A549 (cell line): ENCODE measurements at regions not wholly inside any gene's neighbourhood (a gene's known extent, or its start where the extent isn't known, plus 50 kb on each side); places are given as distances from the start of the nearest gene placed in this dataset.

Experiments
- ATAC-seq, 2 experiments: fragments of 200-7000 bp in 1 of 2; fragments of >200 bp in 1 of 2; cut with Nextera tagmentation in 1 of 2; cut with Tn5 transposase in 1 of 2; 3 replicates each; pipeline versions ENCODE4 v1.8.0 to v1.9.1; 2018 to 2020; ENCODE audit warnings: mild to moderate bottlenecking in 1 of 2, moderate library complexity in 1 of 2
- CTCF ChIA-PET: fragments of 300-600 bp; sonication (Branson Sonifier 250); formaldehyde crosslinking; extraction: SDS; loops from one replicate; lab custom pipeline; 2021; ENCODE audit warnings: antibody characterized with exemption, inconsistent platforms; lab: Yijun Ruan, JAX
- POLR2A ChIA-PET: fragments of 350-600 bp; formaldehyde crosslinking; extraction: SDS; loops from one replicate; lab custom pipeline; 2021; ENCODE audit warnings: antibody characterized with exemption, inconsistent platforms; lab: Yijun Ruan, JAX
- DNase-seq, 2 experiments: peaks; one replicate each; pipeline versions ENCODE4 v3.0.0 to v3.0.0-alpha.2; 2011 to 2016; ENCODE audit warnings: low read depth in 1 of 2, low spot score in 1 of 2
- FAIRE-seq: peaks from 2 replicates; lab custom pipeline; 2011; peaks lifted over from hg19 to GRCh38; lab: Jason Lieb, UNC
- H3K27ac ChIP-seq, 2 experiments: fragments of >200 bp; sonication (Bioruptor Twin); formaldehyde crosslinking; 3 replicates each; pipeline ENCODE4 v1.5.1; 2016 to 2017
- H3K4me1 ChIP-seq: fragments of >200 bp; sonication (Bioruptor Twin); formaldehyde crosslinking; 3 replicates; pipeline ENCODE4 v1.6.1; 2016
- H3K4me2 ChIP-seq: fragments of >200 bp; sonication (Bioruptor Twin); formaldehyde crosslinking; 3 replicates; pipeline ENCODE4 v1.6.1; 2016
- H3K4me3 ChIP-seq: fragments of >200 bp; sonication (Bioruptor Twin); formaldehyde crosslinking; 3 replicates; pipeline ENCODE4 v1.5.1; 2016
- H3K9me3 ChIP-seq: fragments of >200 bp; sonication (Bioruptor Twin); formaldehyde crosslinking; 3 replicates; pipeline ENCODE4 v1.6.1; 2016
- BHLHE40 ChIP-seq: IDR thresholded peaks from 2 replicates; pipeline ENCODE4 v1.6.1; 2012; ENCODE audit warnings: low read depth, low read length, inconsistent platforms
- CBX2 ChIP-seq: fragments of 200-600 bp; sonication (generic); IDR thresholded peaks from 2 replicates; pipeline ENCODE4 v1.6.1; 2016; ENCODE audit warnings: low read depth, mild to moderate bottlenecking, borderline replicate concordance
- CEBPB ChIP-seq, 2 experiments: fragments of >200 bp in 1 of 2; sonication (Bioruptor Twin) in 1 of 2; formaldehyde crosslinking in 1 of 2; IDR thresholded peaks; 2 replicates each; pipeline ENCODE4 v1.6.1; 2012 to 2016
- CHD2 ChIP-seq: fragments of 150-350 bp; IDR thresholded peaks from 2 replicates; pipeline ENCODE4 v1.6.1; 2014; ENCODE audit warnings: low read length; ENCODE audit not compliant: partially characterized antibody
- CHD4 ChIP-seq: fragments of 200-600 bp; sonication (generic); IDR thresholded peaks from 2 replicates; pipeline ENCODE4 v1.6.1; 2016; ENCODE audit warnings: antibody characterized with exemption, mild to moderate bottlenecking, borderline replicate concordance
- EHF ChIP-seq: fragments of 250-450 bp; sonication (Bioruptor Pico); IDR thresholded peaks from 2 replicates; pipeline ENCODE4 v1.5.0; 2020; ENCODE audit warnings: mild to moderate bottlenecking
- EP300 ChIP-seq, 2 experiments: fragments of >200 bp; sonication (Bioruptor Twin); formaldehyde crosslinking; IDR thresholded peaks; 2 replicates in 1 of 2; 3 replicates in 1 of 2; pipeline ENCODE4 v1.6.1; 2016 to 2017
- FOXS1 ChIP-seq: fragments of 250-450 bp; sonication (Bioruptor Pico); IDR thresholded peaks from 2 replicates; pipeline ENCODE4 v1.5.0; 2020; ENCODE audit warnings: mild to moderate bottlenecking, moderate library complexity
- HDAC2 ChIP-seq: fragments of 200-600 bp; sonication (generic); IDR thresholded peaks from 2 replicates; pipeline ENCODE4 v1.6.1; 2016
- HEYL ChIP-seq: fragments of 250-450 bp; sonication (Bioruptor Pico); IDR thresholded peaks from 2 replicates; pipeline ENCODE4 v1.8.0; 2021; ENCODE audit warnings: mild to moderate bottlenecking, moderate library complexity
- HOXB13 ChIP-seq: fragments of 250-450 bp; sonication (Bioruptor Pico); IDR thresholded peaks from 2 replicates; pipeline ENCODE4 v1.5.0; 2020; ENCODE audit warnings: low read depth, mild to moderate bottlenecking, moderate library complexity
- HOXB5 ChIP-seq: fragments of 250-450 bp; sonication (Bioruptor Pico); IDR thresholded peaks from 2 replicates; pipeline ENCODE4 v1.5.0; 2020; ENCODE audit warnings: mild to moderate bottlenecking, moderate library complexity
- JUNB ChIP-seq: fragments of >200 bp; sonication (Bioruptor Twin); formaldehyde crosslinking; IDR thresholded peaks from 2 replicates; pipeline ENCODE4 v1.6.1; 2016
- KDM1A ChIP-seq: fragments of 200-600 bp; sonication (generic); IDR thresholded peaks from 2 replicates; pipeline ENCODE4 v1.6.1; 2016; ENCODE audit warnings: low read depth, mild to moderate bottlenecking
- MAFK ChIP-seq: fragments of 450-650 bp; IDR thresholded peaks from 2 replicates; pipeline ENCODE4 v1.6.1; 2014; ENCODE audit not compliant: partially characterized antibody
- NPAS2 ChIP-seq: fragments of 250-450 bp; sonication (Bioruptor Pico); IDR thresholded peaks from 2 replicates; pipeline ENCODE4 v1.8.0; 2022; ENCODE audit warnings: mild to moderate bottlenecking, moderate library complexity, borderline replicate concordance
- RAD21 ChIP-seq, 2 experiments: fragments of >200 bp in 1 of 2; sonication (Bioruptor Twin) in 1 of 2; formaldehyde crosslinking in 1 of 2; IDR thresholded peaks in 1 of 2; conservative IDR thresholded peaks in 1 of 2; 2 replicates in 1 of 2; 3 replicates in 1 of 2; pipeline ENCODE4 v1.6.1; 2012 to 2018; ENCODE audit warnings: inconsistent platforms in 1 of 2
- RCOR1 ChIP-seq: fragments of 150-350 bp; IDR thresholded peaks from 2 replicates; pipeline ENCODE4 v1.6.1; 2014; ENCODE audit warnings: antibody characterized with exemption, low read length, low read depth
- RFX5 ChIP-seq: fragments of 450-650 bp; IDR thresholded peaks from 2 replicates; pipeline ENCODE4 v1.7.1; 2014; ENCODE audit warnings: antibody characterized with exemption, mild to moderate bottlenecking, moderate library complexity
- RNF2 ChIP-seq: fragments of 200-600 bp; sonication (generic); IDR thresholded peaks from 2 replicates; pipeline ENCODE4 v1.6.1; 2016; ENCODE audit warnings: low read depth, mild to moderate bottlenecking, antibody characterized with exemption, moderate library complexity, borderline replicate concordance
- SMC3 ChIP-seq: fragments of >200 bp; sonication (Bioruptor Twin); formaldehyde crosslinking; IDR thresholded peaks from 3 replicates; pipeline ENCODE4 v1.6.1; 2018; ENCODE audit warnings: inconsistent platforms
- SREBF2 ChIP-seq: fragments of 450-650 bp; IDR thresholded peaks from 2 replicates; pipeline ENCODE4 v1.6.1; 2014; ENCODE audit warnings: mild to moderate bottlenecking, moderate library complexity
- TFCP2L1 ChIP-seq: fragments of 250-450 bp; sonication (Bioruptor Pico); IDR thresholded peaks from 2 replicates; pipeline ENCODE4 v1.5.0; 2021; ENCODE audit warnings: mild to moderate bottlenecking
- ZC3H11A ChIP-seq: fragments of 450-650 bp; IDR thresholded peaks from 2 replicates; pipeline ENCODE4 v1.6.1; 2014; ENCODE audit warnings: antibody characterized with exemption, mild to moderate bottlenecking
- ZFP36 ChIP-seq: fragments of 450-650 bp; IDR thresholded peaks from 2 replicates; pipeline ENCODE4 v1.6.1; 2014; ENCODE audit warnings: borderline replicate concordance; ENCODE audit not compliant: partially characterized antibody
- ZSCAN20 ChIP-seq: fragments of 250-450 bp; sonication (Bioruptor Pico); IDR thresholded peaks from 2 replicates; pipeline ENCODE4 v1.8.0; 2022; ENCODE audit warnings: mild to moderate bottlenecking, moderate library complexity
- WGBS: methylation state at CpG from one replicate; pipeline ENCODE4 v1.1.6; 2017; ENCODE audit errors: missing lambda C conversion rate; 5-methylcytosine and 5-hydroxymethylcytosine counted together
- TF ChIP-seq, protein P1 (sequence below): fragments of >200 bp; sonication (Bioruptor Twin); formaldehyde crosslinking; IDR thresholded peaks from 2 replicates; pipeline ENCODE4 v1.6.1; 2016
- TF ChIP-seq, protein P2 (sequence below): fragments of >200 bp; sonication (Bioruptor Twin); formaldehyde crosslinking; IDR thresholded peaks from 3 replicates; pipeline ENCODE4 v1.6.1; 2016
- TF ChIP-seq, protein P3 (sequence below): fragments of 250-450 bp; sonication (Bioruptor Pico); IDR thresholded peaks from 2 replicates; pipeline ENCODE4 v1.5.0; 2020; ENCODE audit warnings: low read depth, mild to moderate bottlenecking, moderate library complexity
- TF ChIP-seq, protein P4 (sequence below): fragments of >200 bp; sonication (Bioruptor Twin); formaldehyde crosslinking; IDR thresholded peaks from 3 replicates; pipeline ENCODE4 v1.5.1; 2016

DNA sequence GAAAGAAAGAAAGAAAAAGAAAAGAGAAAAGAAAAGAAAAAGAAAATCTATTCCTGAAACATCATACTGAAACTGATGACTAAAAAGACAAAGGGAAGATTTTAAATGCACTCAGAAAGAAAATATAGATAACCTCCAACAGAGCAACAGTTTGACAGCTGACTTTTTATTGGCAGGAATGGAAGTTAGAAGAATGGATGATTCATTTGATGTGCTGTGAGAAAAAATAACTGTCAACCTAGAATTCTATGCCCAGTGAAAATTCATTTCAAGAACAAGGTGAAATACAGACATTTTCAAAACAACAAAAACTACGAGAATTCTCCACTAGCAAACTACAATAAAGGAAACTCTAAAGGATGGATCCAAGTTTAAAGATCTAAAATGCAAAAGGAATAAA is 50.5 kb upstream of the HSPA12A start:
- H3K4me2 ChIP-seq = no peak overlapping the region
- CTCF ChIA-PET = interaction anchor here (0.6 to 38.0 kb wide), 6 partner anchors 9 to 379 kb away, joined by 3 to 1061 read pairs (median 6); no protein-coding TSS in a partner anchor
- DNase-seq = no peak
- TF ChIP-seq SREBF2 (no peak), BHLHE40 (no peak), EHF (CRISPR knock-in tag) (no peak), RAD21 (conservative IDR thresholded peaks at IDR 0.05 in 1 of 2, IDR thresholded peaks at IDR 0.05 in 1 of 2) (no peak), HOXB5 (CRISPR knock-in tag) (no peak), HOXB13 (CRISPR knock-in tag) (no peak), ZFP36 (no peak), NPAS2 (CRISPR knock-in tag) (no peak), RNF2 (no peak), CBX2 (no peak), HEYL (CRISPR knock-in tag) (no peak), TFCP2L1 (CRISPR knock-in tag) (no peak), CHD4 (no peak), RFX5 (no peak), SMC3 (no peak), ZSCAN20 (CRISPR knock-in tag) (no peak)
- TF ChIP-seq, protein P1, sequence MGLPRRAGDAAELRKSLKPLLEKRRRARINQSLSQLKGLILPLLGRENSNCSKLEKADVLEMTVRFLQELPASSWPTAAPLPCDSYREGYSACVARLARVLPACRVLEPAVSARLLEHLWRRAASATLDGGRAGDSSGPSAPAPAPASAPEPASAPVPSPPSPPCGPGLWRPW = no peak
- TF ChIP-seq, protein P2, sequence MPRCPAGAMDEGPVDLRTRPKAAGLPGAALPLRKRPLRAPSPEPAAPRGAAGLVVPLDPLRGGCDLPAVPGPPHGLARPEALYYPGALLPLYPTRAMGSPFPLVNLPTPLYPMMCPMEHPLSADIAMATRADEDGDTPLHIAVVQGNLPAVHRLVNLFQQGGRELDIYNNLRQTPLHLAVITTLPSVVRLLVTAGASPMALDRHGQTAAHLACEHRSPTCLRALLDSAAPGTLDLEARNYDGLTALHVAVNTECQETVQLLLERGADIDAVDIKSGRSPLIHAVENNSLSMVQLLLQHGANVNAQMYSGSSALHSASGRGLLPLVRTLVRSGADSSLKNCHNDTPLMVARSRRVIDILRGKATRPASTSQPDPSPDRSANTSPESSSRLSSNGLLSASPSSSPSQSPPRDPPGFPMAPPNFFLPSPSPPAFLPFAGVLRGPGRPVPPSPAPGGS = no peak
- TF ChIP-seq, protein P3, sequence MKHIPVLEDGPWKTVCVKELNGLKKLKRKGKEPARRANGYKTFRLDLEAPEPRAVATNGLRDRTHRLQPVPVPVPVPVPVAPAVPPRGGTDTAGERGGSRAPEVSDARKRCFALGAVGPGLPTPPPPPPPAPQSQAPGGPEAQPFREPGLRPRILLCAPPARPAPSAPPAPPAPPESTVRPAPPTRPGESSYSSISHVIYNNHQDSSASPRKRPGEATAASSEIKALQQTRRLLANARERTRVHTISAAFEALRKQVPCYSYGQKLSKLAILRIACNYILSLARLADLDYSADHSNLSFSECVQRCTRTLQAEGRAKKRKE (CRISPR knock-in tag) = no peak
- TF ChIP-seq, protein P4, sequence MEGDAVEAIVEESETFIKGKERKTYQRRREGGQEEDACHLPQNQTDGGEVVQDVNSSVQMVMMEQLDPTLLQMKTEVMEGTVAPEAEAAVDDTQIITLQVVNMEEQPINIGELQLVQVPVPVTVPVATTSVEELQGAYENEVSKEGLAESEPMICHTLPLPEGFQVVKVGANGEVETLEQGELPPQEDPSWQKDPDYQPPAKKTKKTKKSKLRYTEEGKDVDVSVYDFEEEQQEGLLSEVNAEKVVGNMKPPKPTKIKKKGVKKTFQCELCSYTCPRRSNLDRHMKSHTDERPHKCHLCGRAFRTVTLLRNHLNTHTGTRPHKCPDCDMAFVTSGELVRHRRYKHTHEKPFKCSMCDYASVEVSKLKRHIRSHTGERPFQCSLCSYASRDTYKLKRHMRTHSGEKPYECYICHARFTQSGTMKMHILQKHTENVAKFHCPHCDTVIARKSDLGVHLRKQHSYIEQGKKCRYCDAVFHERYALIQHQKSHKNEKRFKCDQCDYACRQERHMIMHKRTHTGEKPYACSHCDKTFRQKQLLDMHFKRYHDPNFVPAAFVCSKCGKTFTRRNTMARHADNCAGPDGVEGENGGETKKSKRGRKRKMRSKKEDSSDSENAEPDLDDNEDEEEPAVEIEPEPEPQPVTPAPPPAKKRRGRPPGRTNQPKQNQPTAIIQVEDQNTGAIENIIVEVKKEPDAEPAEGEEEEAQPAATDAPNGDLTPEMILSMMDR = no peak
- TF ChIP-seq, all 56 proteins: peak for 0
- H3K4me1 ChIP-seq = no peaks in the 10 kb centered on the region
- no peak for ATAC-seq
- no peaks in the 10 kb centered on the region for H3K9me3 ChIP-seq
- WGBS = 84% methylated on average over 1 of the region's 1 CpG
- POLR2A ChIA-PET = no interaction called here
- FAIRE-seq = no peak
- no peak overlapping the region for H3K27ac ChIP-seq
- H3K4me3 ChIP-seq = no peak overlapping the region

DNA sequence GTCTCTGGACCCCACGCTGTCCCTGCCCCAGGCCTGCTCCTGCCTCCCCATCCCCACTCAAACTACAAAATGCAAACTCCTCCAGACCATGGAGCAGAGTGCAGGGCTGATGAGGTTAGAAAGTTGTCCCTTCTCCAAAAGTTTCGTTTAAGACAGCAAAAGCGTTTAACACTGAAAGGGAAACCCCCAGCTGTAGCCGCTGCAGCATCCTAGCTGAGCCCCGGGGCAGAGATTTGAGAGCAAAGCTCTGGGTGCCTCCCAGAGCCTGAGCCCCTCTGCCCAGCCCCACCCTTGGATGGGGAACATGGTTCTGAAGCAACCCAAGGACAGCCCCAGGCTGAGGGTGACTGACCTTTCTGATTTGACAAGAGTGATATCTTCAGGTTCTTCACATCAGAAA is 52.8 kb upstream of the ENO4 start:
- no peak for DNase-seq
- no peak overlapping the region for H3K27ac ChIP-seq
- no peaks in the 10 kb centered on the region for H3K4me1 ChIP-seq
- H3K9me3 ChIP-seq = no peaks in the 10 kb centered on the region
- POLR2A ChIA-PET = interaction anchor here (1.4 to 1.6 kb wide), 2 partner anchors 370 to 379 kb away, joined by 6 to 8 read pairs; no protein-coding TSS in a partner anchor
- CTCF ChIA-PET = interaction anchor here (0.6 to 38.0 kb wide), 61 partner anchors 8 to 651 kb away, joined by 3 to 1061 read pairs (median 4); partner anchors contain the start of gene ENO4
- H3K4me2 ChIP-seq = no peak overlapping the region
- TF ChIP-seq, protein P3 (CRISPR knock-in tag) = no peak
- TF ChIP-seq, protein P4 = no peak
- no peak for TF ChIP-seq MAFK
- TF ChIP-seq RCOR1 = no peak
- no peak for TF ChIP-seq HOXB13 (CRISPR knock-in tag)
- TF ChIP-seq KDM1A = no peak
- TF ChIP-seq ZC3H11A = no peak
- TF ChIP-seq NPAS2 (CRISPR knock-in tag) = no peak
- no peak for TF ChIP-seq EP300 (IDR thresholded peaks at IDR 0.05)
- TF ChIP-seq CEBPB (IDR thresholded peaks at IDR 0.05) = no peak
- no peak for TF ChIP-seq JUNB
- no peak for TF ChIP-seq HDAC2
- no peak for TF ChIP-seq HEYL (CRISPR knock-in tag)
- no peak for TF ChIP-seq HOXB5 (CRISPR knock-in tag)
- TF ChIP-seq FOXS1 (CRISPR knock-in tag) = no peak
- no peak for TF ChIP-seq RNF2
- no peak for TF ChIP-seq CHD2
- no peak for TF ChIP-seq SREBF2
- TF ChIP-seq, all 56 proteins: peak for 0
- H3K4me3 ChIP-seq = no peak overlapping the region
- 48% methylated on average over 5 of the region's 5 CpGs for WGBS
- no peak for FAIRE-seq
- peak in 1 of 2 experiments; percentile 52; a peak in 4 of 6 replicates for ATAC-seq
